Lower leg skin (tissue), 4 donors: ENCODE measurements at regions not wholly inside any gene's neighbourhood (a gene's known extent, or its start where the extent isn't known, plus 50 kb on each side); places are given as distances from the start of the nearest gene placed in this dataset.

Experiments
- DNase-seq, 2 donors: peaks; one replicate each; pipeline ENCODE4 v3.0.0-alpha.2; 2019; ENCODE audit warnings: low spot score in 2 of 2
- H3K4me3 ChIP-seq: fragments of 200-600 bp; sonication (generic); 2 replicates; pipeline ENCODE4 v1.5.1; 2017; ENCODE audit warnings: mild to moderate bottlenecking, low read depth; ENCODE audit not compliant: poor library complexity, severe bottlenecking
- POLR2A ChIP-seq, 2 donors: fragments of 450-650 bp; IDR thresholded peaks; one replicate each; pipeline ENCODE4 v1.6.1; 2016 to 2017; ENCODE audit warnings: antibody characterized with exemption in 2 of 2, mild to moderate bottlenecking in 1 of 2, moderate library complexity in 1 of 2
- WGBS, 2 donors: methylation state at CpG; one replicate each; pipeline ENCODE4 v1.1.5; 2018; 5-methylcytosine and 5-hydroxymethylcytosine counted together
- intact Hi-C: fragments of 100-400 bp; cut with DNase I; formaldehyde crosslinking; loops from one replicate; pipeline ENCODE4 v1.15.0; 2023; ENCODE audit warnings: low total_unique reads
- TF ChIP-seq, protein P1 (sequence below), 3 donors: fragments of 450-650 bp; IDR thresholded peaks; one replicate each; pipeline ENCODE4 v1.5.1; 2016; ENCODE audit warnings: antibody characterized with exemption in 3 of 3, mild to moderate bottlenecking in 3 of 3, moderate library complexity in 2 of 3

DNA sequence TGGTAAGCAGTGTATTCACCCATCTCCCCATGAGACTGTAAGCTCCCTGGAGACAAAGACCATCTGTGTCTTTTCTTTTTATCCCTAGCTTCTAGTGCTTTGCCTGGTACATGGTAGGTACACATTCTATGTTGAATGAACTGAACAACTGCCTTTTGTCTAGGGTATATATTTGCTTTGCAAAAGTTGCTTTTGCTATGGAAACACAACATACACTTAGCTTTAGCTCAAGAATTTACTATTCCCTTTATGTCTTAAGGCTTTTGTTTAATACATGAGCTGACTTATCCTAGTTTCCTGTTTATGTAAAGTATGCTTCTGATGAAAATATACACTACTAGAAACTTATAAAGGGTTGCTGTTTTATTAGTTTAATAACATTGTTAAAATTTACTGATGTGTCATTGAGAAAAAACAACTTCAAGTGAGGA is 198.2 kb downstream of the PRL start:
- no peak for DNase-seq
- no peak for TF ChIP-seq POLR2A (IDR thresholded peaks at IDR 0.05)
- TF ChIP-seq, protein P1, sequence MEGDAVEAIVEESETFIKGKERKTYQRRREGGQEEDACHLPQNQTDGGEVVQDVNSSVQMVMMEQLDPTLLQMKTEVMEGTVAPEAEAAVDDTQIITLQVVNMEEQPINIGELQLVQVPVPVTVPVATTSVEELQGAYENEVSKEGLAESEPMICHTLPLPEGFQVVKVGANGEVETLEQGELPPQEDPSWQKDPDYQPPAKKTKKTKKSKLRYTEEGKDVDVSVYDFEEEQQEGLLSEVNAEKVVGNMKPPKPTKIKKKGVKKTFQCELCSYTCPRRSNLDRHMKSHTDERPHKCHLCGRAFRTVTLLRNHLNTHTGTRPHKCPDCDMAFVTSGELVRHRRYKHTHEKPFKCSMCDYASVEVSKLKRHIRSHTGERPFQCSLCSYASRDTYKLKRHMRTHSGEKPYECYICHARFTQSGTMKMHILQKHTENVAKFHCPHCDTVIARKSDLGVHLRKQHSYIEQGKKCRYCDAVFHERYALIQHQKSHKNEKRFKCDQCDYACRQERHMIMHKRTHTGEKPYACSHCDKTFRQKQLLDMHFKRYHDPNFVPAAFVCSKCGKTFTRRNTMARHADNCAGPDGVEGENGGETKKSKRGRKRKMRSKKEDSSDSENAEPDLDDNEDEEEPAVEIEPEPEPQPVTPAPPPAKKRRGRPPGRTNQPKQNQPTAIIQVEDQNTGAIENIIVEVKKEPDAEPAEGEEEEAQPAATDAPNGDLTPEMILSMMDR (IDR thresholded peaks at IDR 0.05), result no peak
- H3K4me3 ChIP-seq, result no peak overlapping the region
- intact Hi-C loops, result no loop called here

DNA sequence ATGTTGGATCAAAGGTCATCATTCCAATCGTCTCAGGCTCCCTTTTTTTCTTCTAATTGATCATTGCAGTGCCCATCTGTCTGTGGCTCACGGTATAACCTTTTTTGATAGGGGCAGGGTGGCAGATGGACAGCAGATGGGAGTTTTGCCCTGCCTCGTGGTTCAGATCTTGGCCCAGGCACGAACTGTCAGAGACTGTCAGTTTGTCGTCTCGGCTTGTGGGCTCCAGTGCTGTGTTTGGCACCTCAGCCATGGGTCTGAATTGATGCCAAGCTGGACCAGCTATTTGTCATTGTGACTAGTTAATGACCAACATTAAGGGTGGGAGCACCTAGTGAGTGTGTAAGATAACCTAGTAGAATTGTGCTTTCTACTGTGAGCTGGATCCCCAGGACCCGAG is 197.6 kb downstream of the PRL start:
- WGBS, 2 donors, result 58 to 67% methylated on average over 7 of the region's 7 CpGs
- no peak for TF ChIP-seq POLR2A (IDR thresholded peaks at IDR 0.05)
- TF ChIP-seq, protein P1 (IDR thresholded peaks at IDR 0.05), result no peak
- intact Hi-C loops, result no loop called here

DNA sequence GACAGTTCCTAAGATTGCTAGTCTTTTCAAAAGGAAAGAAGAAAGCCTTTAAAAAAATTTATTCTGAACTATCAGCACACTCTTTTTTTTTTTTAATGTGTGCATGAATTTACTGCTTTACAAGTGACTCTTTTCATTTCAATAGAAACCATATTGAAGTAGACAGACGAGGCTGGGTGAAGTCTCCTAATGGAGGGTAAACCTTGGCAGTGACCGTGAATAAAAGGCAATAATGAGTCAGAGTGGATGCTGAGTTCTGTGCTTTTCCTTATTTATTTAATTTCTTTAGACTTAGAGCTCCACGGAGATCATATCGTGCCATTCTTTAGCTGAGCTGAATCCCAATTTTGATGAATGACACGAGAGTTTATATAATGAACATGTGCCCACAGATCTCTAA is 196.9 kb downstream of the PRL start:
- DNase-seq, result no peak
- WGBS, 2 donors, result 74 to 83% methylated on average over 5 of the region's 5 CpGs
- intact Hi-C loops, result no loop called here
- no peak overlapping the region for H3K4me3 ChIP-seq
- TF ChIP-seq, protein P1 (IDR thresholded peaks at IDR 0.05), result no peak
- TF ChIP-seq POLR2A (IDR thresholded peaks at IDR 0.05), result no peak

More for the DNA sequence above, 197.6 kb downstream of the PRL start:
- H3K4me3 ChIP-seq, result no peak overlapping the region
- DNase-seq, result no peak

DNA sequence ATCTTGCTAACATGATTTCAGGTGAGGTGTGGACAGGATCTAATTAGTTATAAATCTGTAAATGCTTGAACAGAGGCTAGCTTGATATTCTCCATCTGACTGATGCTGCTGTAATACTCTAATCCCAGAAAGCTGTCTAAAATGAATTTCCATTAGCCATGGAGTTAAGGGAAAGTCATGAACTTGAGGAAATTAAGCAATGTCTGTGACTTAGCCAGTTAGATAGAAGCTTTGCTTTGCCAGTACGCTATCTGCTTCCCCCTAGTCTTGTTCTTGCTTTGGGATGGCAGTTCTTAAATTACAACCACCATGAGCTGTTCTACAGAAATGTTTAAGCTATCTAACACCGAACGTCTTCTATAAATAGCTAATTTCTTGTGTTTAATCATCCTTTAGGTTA is 195.7 kb downstream of the PRL start:
- TF ChIP-seq, protein P1 (IDR thresholded peaks at IDR 0.05), result no peak
- no peak for TF ChIP-seq POLR2A (IDR thresholded peaks at IDR 0.05)
- no peak overlapping the region for H3K4me3 ChIP-seq
- no peak for DNase-seq
- intact Hi-C loops, result no loop called here
- 93 to 95% methylated on average over 3 of the region's 3 CpGs for WGBS, 2 donors

DNA sequence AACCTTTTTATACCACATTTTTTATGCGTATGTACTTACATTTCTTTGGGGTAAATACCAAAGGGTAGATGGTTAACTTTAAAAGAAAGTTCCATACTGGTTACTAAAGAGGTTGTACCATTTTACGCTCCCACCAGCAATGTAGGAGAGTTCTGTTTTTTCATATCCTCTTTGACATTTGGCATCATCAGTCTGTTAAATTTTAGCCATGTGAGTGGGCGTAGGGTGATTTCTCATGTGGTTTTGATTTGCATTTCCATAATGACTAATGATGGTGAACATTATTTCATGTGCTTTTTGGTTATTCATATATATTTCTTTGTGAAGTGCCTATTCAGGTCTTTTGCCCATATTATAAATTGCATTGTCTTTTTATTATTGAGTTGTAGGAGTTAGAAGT is 194.2 kb downstream of the PRL start:
- intact Hi-C loops, result no loop called here
- H3K4me3 ChIP-seq, result no peak overlapping the region
- no peak for DNase-seq
- WGBS, 2 donors, result 84 to 91% methylated on average over 3 of the region's 3 CpGs
- TF ChIP-seq, protein P1 (IDR thresholded peaks at IDR 0.05), result no peak
- no peak for TF ChIP-seq POLR2A (IDR thresholded peaks at IDR 0.05)

DNA sequence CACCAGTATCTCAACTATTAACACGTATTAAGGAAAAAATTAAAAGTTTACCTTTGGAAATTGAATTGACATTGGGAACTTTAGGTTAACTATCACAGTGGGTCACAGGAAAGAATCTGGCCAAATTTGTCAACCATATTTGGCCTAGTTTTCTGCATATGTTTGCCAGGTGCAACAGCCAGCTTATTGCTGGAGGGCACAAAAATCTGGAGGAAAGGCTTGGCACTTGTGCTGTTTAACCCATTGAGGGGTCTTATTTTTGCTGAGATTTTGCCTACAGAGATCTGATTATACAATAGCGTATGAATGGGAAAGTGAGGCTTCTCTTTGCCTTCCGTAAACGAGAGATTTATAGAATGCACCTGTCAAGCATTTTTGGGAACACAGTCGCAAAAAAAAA is 190.4 kb downstream of the PRL start:
- H3K4me3 ChIP-seq, result no peak overlapping the region
- DNase-seq, result no peak
- TF ChIP-seq POLR2A (IDR thresholded peaks at IDR 0.05), result no peak
- TF ChIP-seq, protein P1 (IDR thresholded peaks at IDR 0.05), result no peak
- intact Hi-C loops, result no loop called here
- 63 to 70% methylated on average over 5 of the region's 5 CpGs for WGBS, 2 donors
